ENCODE measurements at regions not wholly inside any gene's neighbourhood (a gene's known extent, or its start where the extent isn't known, plus 50 kb on each side); places are given as distances from the start of the nearest gene placed in this dataset.
"Not testable (repeated sequence)": the region's sequence is repeated elsewhere in the genome, so short reads cannot be mapped to it uniquely, and the experiment has no call there.

DNA sequence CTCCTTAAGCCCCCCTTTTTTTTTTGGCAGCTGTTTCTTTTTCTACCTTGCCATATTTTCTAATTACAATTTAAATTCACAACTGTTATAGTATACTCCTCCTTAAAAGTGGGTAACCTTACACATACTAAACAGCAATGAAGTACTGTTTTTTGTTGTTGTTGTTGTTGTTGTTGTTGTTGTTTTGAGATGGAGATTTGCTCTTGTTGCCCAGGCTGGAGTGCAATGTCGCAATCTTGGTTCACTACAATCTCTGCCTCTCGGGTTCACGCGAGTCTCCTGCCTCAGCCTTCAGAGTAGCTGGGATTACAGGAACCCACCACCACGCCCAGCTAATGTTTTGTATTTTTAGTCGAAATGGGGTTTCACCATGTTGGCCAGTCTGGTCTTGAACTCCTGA is 669.1 kb upstream of the CDH6 start:
- no peak for FAIRE-seq
- DNase-seq (ENCODE audit: low spot score in 2 of 2): no peak

GRCh38 chr5:30523061-30523460 is 670.4 kb upstream of the CDH6 start:
- DNase-seq (ENCODE audit: low spot score in 2 of 2) (no peak), FAIRE-seq (no peak)

GRCh38 chr5:30505014-30505886 is 688.2 kb upstream of the CDH6 start:
- DNase-seq (ENCODE audit: low spot score in 2 of 2) (no peak), FAIRE-seq (no peak)

- DNase-seq (ENCODE audit: low spot score in 2 of 2) (no peak), FAIRE-seq (no peak)
Observed at GRCh38 chr5:30502277-30502676, 691.2 kb upstream of the CDH6 start.

DNA sequence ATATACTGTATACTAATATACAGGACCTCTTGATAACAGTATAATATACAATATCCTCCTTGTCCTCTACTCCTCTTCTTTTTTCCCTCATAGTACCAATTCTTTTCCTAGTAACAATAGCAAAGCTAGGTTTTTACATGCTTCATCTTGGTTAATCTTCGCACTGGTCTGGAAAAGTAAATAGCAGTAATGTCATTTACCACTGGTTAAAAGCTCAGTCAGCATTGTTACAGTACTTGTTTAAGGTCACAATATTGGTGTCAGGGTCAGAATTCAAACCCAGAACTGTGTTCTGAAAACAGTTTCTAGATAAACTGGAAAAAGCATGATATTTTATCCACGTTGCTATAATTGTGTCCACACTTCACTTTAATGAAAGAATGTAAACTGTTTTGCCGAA is 692.4 kb upstream of the CDH6 start:
- FAIRE-seq: no peak
- DNase-seq (ENCODE audit: low spot score in 2 of 2): no peak

DNA sequence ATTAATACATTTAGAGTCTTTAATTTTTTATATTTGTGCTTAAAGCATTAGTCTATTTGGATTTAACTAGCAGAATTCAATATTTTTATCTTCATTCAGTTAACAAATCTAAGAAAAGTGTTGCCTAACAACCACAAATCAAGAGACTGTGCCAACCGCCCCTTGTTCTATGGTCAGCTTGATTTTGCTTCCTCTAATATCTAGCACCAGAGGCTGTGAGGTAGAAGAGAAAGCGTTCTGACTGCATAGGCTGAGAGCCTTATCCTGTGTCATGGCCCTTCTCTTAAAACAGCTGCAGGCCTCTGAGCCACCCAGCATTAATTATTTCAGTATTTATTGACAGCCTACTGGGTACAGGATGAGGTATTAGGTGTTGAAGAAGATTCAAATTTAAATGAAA is 693.0 kb upstream of the CDH6 start:
- no peak for DNase-seq (ENCODE audit: low spot score in 2 of 2)
- FAIRE-seq: no peak

GRCh38 chr5:30499402-30499801 is 694.1 kb upstream of the CDH6 start:
- FAIRE-seq: no peak
- no peak for DNase-seq (ENCODE audit: low spot score in 2 of 2)

GRCh38 chr5:30498972-30499371 is 694.5 kb upstream of the CDH6 start:
- DNase-seq (ENCODE audit: low spot score in 2 of 2) (no peak), FAIRE-seq (no peak)

DNA sequence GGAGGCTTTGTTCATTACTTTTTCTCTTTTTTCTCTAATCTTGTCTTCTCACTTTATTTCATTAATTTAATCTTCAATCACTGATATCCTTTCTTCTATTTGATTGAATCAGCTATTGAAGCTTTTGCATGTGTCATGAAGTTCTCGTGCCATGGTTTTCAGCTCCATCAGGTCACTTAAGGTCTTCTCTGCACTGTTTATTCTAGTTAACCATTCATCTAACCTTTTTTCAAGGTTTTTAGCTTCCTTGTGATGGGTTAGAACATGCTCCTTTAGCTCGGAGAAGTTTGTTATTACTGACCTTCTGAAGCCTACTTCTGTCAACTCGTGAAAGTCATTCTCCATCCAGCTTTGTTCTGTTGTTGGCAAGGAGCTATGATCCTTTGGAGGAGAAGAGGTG is 695.0 kb upstream of the CDH6 start:
- not testable (repeated sequence) for DNase-seq (ENCODE audit: low spot score in 2 of 2); FAIRE-seq

GRCh38 chr5:30494113-30494512 is 699.4 kb upstream of the CDH6 start:
- DNase-seq (ENCODE audit: low spot score in 2 of 2); FAIRE-seq: not testable (repeated sequence)

DNA sequence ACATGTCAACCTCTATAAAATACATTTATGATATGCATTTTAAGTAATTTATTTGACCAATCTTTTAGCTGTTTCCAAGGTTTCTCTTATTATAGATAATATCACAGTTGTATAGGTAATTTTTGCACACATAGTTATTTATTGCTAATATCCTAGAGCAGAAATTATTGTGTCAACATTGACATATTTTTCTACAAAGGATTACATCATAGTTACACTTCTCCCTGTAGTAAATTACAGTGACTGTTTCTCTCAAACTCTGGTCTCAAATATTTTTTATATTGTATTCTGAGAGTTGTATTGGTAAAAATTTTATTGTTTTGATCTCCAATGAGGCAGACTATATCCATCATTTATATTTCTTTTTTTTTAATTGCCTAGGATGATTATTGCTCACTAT is 714.4 kb upstream of the CDH6 start:
- FAIRE-seq (no peak), DNase-seq (ENCODE audit: low spot score in 2 of 2) (no peak)

DNA sequence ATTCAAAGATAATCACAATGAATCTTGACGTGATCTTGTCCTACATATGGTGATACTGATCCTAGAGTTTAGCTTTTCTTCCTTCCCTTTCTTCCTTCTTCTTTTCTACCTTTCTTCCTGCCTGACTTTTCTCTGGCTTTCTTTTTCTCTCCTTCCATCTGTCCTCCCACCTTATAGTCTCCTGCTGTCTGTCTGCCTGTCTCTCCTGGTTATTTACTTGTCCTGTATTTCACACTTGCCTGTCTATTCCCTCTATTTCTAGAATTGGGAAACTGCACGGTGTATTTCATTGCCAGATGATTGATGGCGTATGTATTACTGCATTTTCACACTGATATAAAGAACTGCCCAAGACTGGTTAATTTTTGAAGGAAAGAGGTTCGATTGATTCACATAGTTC is 718.1 kb upstream of the CDH6 start:
- FAIRE-seq (no peak), DNase-seq (ENCODE audit: low spot score in 2 of 2) (no peak)

DNA sequence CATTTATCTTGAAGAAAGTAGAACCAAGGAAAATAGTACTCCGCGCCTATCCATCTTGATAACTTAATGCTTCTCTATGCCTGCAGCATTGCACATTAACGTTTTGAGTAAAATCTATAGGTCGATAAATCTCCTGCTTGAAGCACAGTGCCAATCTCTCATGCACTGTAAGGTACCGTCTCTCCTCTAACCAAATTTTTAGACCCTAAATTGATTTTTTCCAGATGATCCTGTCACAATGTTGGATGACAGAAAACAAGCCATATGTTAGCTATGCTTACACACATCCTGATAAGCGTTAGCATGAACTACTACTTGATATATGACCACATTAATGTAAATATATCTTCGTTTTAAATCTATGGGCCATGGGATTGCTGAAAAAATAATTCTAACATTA is 723.8 kb upstream of the CDH6 start:
- no peak for FAIRE-seq
- no peak for DNase-seq (ENCODE audit: low spot score in 2 of 2)

DNA sequence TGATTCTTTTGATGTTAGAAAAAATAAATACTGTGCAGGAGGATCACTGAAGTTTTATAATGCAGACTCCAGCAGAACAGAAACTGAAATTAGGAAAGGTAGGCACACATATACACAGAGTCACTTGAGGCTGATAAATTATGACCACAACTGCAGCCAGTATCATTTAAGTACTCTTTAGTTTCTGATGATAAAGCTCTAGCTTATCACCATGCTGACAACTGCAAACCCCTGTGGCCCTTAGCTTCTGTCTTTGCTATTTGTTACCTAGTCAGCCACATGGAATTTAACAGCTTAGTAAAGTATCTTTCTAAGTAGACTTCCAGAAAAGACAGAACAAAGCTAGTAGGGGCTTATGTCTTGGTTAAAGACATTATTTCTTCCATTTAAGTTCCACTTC is 734.8 kb upstream of the CDH6 start:
- FAIRE-seq (no peak), DNase-seq (ENCODE audit: low spot score in 2 of 2) (no peak)

DNA sequence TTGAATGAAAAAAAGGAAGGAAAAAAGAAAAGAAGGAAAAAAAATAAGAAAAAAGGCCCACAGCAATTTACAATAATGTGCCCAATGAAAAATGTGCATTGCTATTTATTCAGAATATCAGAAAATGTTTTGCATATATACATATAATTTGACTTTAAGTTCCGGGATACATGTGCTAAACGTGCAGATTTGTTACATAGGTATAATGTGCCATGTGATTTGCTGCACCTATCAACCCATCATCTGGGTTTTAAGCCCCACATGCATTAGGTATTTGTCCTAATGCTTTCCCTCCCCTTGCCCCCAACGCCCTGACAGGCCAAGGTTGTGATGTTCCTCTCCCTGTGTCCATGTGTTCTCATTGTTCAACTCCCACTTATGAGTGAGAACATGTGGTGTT is 738.0 kb upstream of the CDH6 start:
- FAIRE-seq; DNase-seq (ENCODE audit: low spot score in 2 of 2): not testable (repeated sequence)

DNA sequence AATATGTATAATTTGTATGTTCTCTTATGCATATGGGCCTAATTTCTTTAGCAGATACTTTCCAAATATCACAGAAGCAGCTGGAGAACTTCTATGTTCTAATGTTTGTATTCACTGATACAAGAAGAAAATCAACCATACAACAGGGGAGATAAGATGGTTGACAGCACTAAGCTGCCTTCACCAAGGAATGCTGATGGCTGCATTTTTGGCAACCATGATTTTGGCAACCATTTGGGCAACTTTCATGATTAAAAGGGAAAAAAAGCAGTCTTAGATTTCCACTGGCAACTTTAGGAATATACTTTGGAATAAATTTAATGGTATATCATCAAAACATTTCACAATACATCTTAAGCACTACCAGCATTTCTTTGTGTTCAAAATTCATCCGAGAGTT is 740.3 kb upstream of the CDH6 start:
- FAIRE-seq (no peak), DNase-seq (ENCODE audit: low spot score in 2 of 2) (no peak)

DNA sequence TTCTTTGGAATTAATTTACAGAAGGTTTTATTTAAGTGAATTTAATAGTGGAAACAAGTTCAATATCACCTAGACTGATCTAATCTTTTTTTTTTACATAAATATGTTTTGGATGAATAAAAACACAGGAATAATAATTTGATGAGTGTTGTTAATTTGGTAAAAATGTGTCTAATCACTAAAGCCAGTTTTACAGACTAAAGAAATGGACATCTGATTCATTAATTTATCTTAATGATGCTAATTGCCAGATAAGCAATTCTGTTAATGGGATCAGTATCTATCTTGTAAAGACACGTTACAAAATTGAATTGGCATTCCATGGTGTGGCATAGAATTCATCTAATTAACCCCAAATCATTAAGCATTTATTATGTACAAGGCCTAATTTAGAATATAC is 743.3 kb upstream of the CDH6 start:
- DNase-seq (ENCODE audit: low spot score in 2 of 2): no peak
- no peak for FAIRE-seq

DNA sequence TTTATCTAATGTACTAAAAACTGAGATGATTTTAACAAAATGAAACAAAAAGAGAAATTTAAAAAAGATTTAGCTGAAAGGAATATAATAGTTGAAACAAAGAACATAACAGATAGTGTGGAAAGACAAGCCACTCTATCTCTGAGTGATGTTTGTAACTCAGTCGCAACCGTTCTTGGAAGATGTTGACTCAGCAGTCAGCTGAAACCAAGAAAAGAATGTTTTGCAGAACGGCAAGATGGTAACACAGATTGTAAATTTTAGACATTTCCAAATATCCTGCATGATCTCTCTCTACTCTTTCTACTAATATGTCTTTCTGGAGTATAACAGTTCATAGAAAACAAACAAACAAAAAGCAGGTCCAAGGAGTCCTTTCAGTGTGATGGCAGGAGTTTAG is 746.1 kb upstream of the CDH6 start:
- no peak for DNase-seq (ENCODE audit: low spot score in 2 of 2)

GRCh38 chr5:30446456-30446855 is 747.0 kb upstream of the CDH6 start:
- no peak for FAIRE-seq
- DNase-seq (ENCODE audit: low spot score in 2 of 2): no peak

More for the DNA sequence above, 746.1 kb upstream of the CDH6 start:
- FAIRE-seq: no peak

DNA sequence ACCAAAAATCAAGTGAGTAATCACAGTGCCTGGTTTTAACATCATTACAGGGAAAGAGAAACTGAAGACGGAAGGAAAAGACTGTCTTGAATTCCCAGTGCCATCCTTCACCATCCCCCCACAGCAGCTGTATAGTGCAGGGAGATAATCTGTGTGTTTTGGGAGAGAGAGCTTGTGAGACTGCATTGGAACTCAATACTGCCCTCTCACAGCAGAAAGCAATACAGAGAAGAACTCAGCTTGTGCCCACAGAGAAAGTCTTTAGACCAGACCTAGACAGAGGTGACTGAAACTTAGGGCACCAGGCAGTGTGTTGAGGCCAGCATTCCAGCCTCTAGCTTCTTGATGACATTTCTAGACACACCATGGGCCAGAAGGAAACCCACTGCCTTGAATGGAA is 754.7 kb upstream of the CDH6 start:
- FAIRE-seq: no peak

GRCh38 chr5:30436691-30437090 is 756.8 kb upstream of the CDH6 start:
- FAIRE-seq: no peak
- no peak for DNase-seq (ENCODE audit: low spot score in 2 of 2)

More for the DNA sequence above, 754.7 kb upstream of the CDH6 start:
- no peak for DNase-seq (ENCODE audit: low spot score in 2 of 2)

DNA sequence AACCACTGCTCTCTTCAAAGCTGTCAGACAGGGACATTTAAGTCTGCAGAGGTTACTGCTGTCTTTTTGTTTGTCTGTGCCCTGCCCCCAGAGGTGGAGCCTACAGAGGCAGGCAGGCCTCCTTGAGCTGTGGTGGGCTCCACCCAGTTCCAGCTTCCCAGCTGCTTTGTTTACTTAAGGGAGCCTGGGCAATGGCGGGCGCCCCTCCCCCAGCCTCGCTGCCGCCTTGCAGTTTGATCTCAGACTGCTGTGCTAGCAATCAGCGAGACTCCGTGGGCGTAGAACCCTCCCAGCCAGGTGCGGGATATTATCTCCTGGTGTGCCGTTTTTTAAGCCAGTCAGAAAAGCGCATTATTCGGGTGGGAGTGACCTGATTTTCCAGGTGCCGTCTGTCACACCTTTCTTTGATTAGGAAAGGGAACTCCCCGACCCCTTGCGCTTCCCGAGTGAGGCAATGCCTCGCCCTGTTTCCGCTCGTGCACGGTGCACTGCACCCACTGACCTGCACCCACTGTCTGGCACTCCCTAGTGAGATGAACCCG is 764.5 kb upstream of the CDH6 start:
- not testable (repeated sequence) for DNase-seq (ENCODE audit: low spot score in 2 of 2); FAIRE-seq

Measured in frontal cortex (tissue), 3 donors.